Mesenteric fat pad (tissue), 1 donor: ENCODE measurements at regions not wholly inside any gene's neighbourhood (a gene's known extent, or its start where the extent isn't known, plus 50 kb on each side); places are given as distances from the start of the nearest gene placed in this dataset.
"Not testable (repeated sequence)": the region's sequence is repeated elsewhere in the genome, so short reads cannot be mapped to it uniquely, and the experiment has no call there.

ENCODE experiments used
- DNase-seq: peaks from one replicate; pipeline ENCODE4 v3.0.0-alpha.2; 2020; ENCODE audit warnings: low spot score
- donor health status: DM: yes; HTN: yes; CAD: no.

- DNase-seq: no peak
Measured at GRCh38 chr3:28575746-28576613, 227.4 kb upstream of the AZI2 start.

GRCh38 chr3:28576614-28577200, 228.1 kb upstream of the AZI2 start:
- DNase-seq: no peak

- no peak for DNase-seq
Measured at GRCh38 chr3:28577941-28578500, 229.4 kb upstream of the AZI2 start.

- no peak for DNase-seq
Measured at GRCh38 chr3:28586325-28586724, 237.7 kb upstream of the AZI2 start.

- DNase-seq: no peak
Measured at GRCh38 chr3:28587723-28588122, 239.1 kb upstream of the AZI2 start.

- DNase-seq: no peak
Measured at GRCh38 chr3:28590216-28590615, 241.6 kb upstream of the AZI2 start.

GRCh38 chr3:28590860-28591259, 242.2 kb upstream of the AZI2 start:
- DNase-seq: no peak

- no peak for DNase-seq
Measured at GRCh38 chr3:28595372-28595771, 246.7 kb upstream of the AZI2 start.

- DNase-seq: no peak
Measured at GRCh38 chr3:28597452-28597851, 248.8 kb upstream of the AZI2 start.

- no peak for DNase-seq
Measured at GRCh38 chr3:28598165-28598564, 249.5 kb upstream of the AZI2 start.

GRCh38 chr3:28601291-28601690, 252.7 kb upstream of the AZI2 start:
- no peak for DNase-seq

- DNase-seq: no peak
Measured at GRCh38 chr3:28606283-28606682, 257.7 kb upstream of the AZI2 start.

GRCh38 chr3:28612232-28612631, 263.6 kb upstream of the AZI2 start:
- DNase-seq: no peak

- no peak for DNase-seq
Measured at GRCh38 chr3:28613511-28614106, 265.0 kb upstream of the AZI2 start.

- DNase-seq: no peak
Measured at GRCh38 chr3:28615071-28615470, 266.4 kb upstream of the AZI2 start.

- no peak for DNase-seq
Measured at GRCh38 chr3:28615971-28616370, 267.3 kb upstream of the AZI2 start.

- DNase-seq: no peak
Measured at GRCh38 chr3:28617821-28618220, 269.2 kb upstream of the AZI2 start.

- DNase-seq: no peak
Measured at GRCh38 chr3:28623106-28623505, 274.5 kb upstream of the AZI2 start.

GRCh38 chr3:28624084-28624483, 275.5 kb upstream of the AZI2 start:
- no peak for DNase-seq

- DNase-seq: not testable (repeated sequence)
Measured at GRCh38 chr3:28627843-28628242, 279.2 kb upstream of the AZI2 start.

- no peak for DNase-seq
Measured at GRCh38 chr3:28634019-28634418, 285.4 kb upstream of the AZI2 start.

- no peak for DNase-seq
Measured at GRCh38 chr3:28637742-28638141, 289.1 kb upstream of the AZI2 start.
